K562 (cell line): ENCODE measurements at regions not wholly inside any gene's neighbourhood (a gene's known extent, or its start where the extent isn't known, plus 50 kb on each side); places are given as distances from the start of the nearest gene placed in this dataset.

Source experiments
- ATAC-seq: fragments of 200-7000 bp; cut with Tn5 transposase; 3 replicates; pipeline ENCODE4 v1.9.1; 2020; ENCODE audit warnings: moderate library complexity
- BruUV-seq: library from RNA; stranded (reverse); fragments of 400-500 nt; replicated peaks from 2 replicates; lab custom pipeline; 2021; lab: Mats Ljungman, UMichigan
- CTCF ChIA-PET: fragments of 300-600 bp; formaldehyde crosslinking; extraction: SDS; loops from one replicate; lab custom pipeline; 2021; ENCODE audit warnings: low intra/inter-chr PET ratio; lab: Yijun Ruan, JAX
- POLR2A ChIA-PET: fragments of 300-600, 350-650 bp; sonication (Branson Sonifier 250); formaldehyde crosslinking; extraction: SDS; loops from one replicate; lab custom pipeline; 2021; ENCODE audit warnings: antibody characterized with exemption, inconsistent platforms; lab: Yijun Ruan, JAX
- DNase-seq, 4 experiments: peaks; one replicate each; pipeline versions ENCODE4 v3.0.0 to v3.0.0-alpha.2; 2011 to 2018; ENCODE audit warnings: low spot score in 3 of 4, mixed read lengths in 3 of 4; ENCODE audit errors: extremely low read depth in 1 of 4
- FAIRE-seq: peaks from 2 replicates; lab custom pipeline; 2011; peaks lifted over from hg19 to GRCh38; lab: Jason Lieb, UNC
- H2AFZ ChIP-seq: 2 replicates; pipeline ENCODE4 v1.6.0; 2011; ENCODE audit warnings: low read depth, low read length, control low read depth, inconsistent platforms
- H3K27ac ChIP-seq: fragments of 200-600 bp; 3 replicates; pipeline ENCODE4 v1.8.0; 2011; ENCODE audit warnings: low read depth, mild to moderate bottlenecking, control low read depth, inconsistent platforms, low read length, moderate library complexity, mixed read lengths; ENCODE audit errors: extremely low read depth
- H3K27me3 ChIP-seq, 2 experiments: fragments of 300-600 bp in 1 of 2; 2 replicates in 1 of 2; 3 replicates in 1 of 2; pipeline versions ENCODE4 v1.6.0 to v1.8.0; 2011; ENCODE audit warnings: inconsistent platforms in 2 of 2, low read length in 2 of 2, mild to moderate bottlenecking in 1 of 2, mixed read lengths in 1 of 2, moderate library complexity in 1 of 2; ENCODE audit not compliant: control insufficient read depth in 2 of 2, insufficient read depth in 2 of 2
- H3K36me3 ChIP-seq: fragments of 300-600 bp; 3 replicates; pipeline ENCODE4 v1.8.0; 2011; ENCODE audit warnings: mild to moderate bottlenecking, low read length, inconsistent platforms; ENCODE audit not compliant: control insufficient read depth, insufficient read depth
- H3K4me1 ChIP-seq, 2 experiments: fragments of 200-600 bp in 1 of 2; replicated peaks in 1 of 2; 2 replicates in 1 of 2; 3 replicates in 1 of 2; pipeline versions ENCODE4 v1.5.1 to v1.8.0; 2011; ENCODE audit warnings: inconsistent platforms in 2 of 2, low read length in 2 of 2, mild to moderate bottlenecking in 1 of 2, mixed read lengths in 1 of 2, moderate library complexity in 1 of 2; ENCODE audit not compliant: control insufficient read depth in 2 of 2, insufficient read depth in 2 of 2
- H3K4me2 ChIP-seq: 2 replicates; pipeline ENCODE4 v1.6.1; 2011; ENCODE audit warnings: low read length, control low read depth, inconsistent platforms, mixed read lengths; ENCODE audit not compliant: insufficient read depth
- H3K4me3 ChIP-seq: fragments of 200-600 bp; sonication (generic), shearing (Covaris generic); 2 replicates; pipeline ENCODE4 v1.5.1; 2016; ENCODE audit warnings: control low read depth, inconsistent platforms
- H3K79me2 ChIP-seq: fragments of 200-600 bp; 3 replicates; pipeline ENCODE4 v1.8.0; 2011; ENCODE audit warnings: low read length, inconsistent platforms; ENCODE audit not compliant: control insufficient read depth, insufficient read depth
- H3K9ac ChIP-seq, 2 experiments: 2 replicates each; pipeline versions ENCODE4 v1.6.0 to v1.6.1; 2011; ENCODE audit warnings: low read depth in 2 of 2, low read length in 2 of 2, control low read depth in 1 of 2, inconsistent platforms in 1 of 2, mild to moderate bottlenecking in 1 of 2, mixed read lengths in 1 of 2; ENCODE audit not compliant: insufficient read depth in 1 of 2
- H3K9me1 ChIP-seq: one replicate; pipeline ENCODE4 v1.6.0; 2011; ENCODE audit warnings: inconsistent platforms, mild to moderate bottlenecking, low read length, moderate library complexity; ENCODE audit not compliant: control insufficient read depth, insufficient read depth
- H3K9me3 ChIP-seq: replicated peaks from 2 replicates; pipeline ENCODE4 v1.5.1; 2011; ENCODE audit warnings: low read depth, low read length, inconsistent platforms; ENCODE audit not compliant: control insufficient read depth, insufficient read depth
- H4K20me1 ChIP-seq: replicated peaks from 2 replicates; pipeline ENCODE4 v1.6.1; 2011; ENCODE audit warnings: low read length, inconsistent platforms, mixed read lengths; ENCODE audit not compliant: control insufficient read depth, insufficient read depth
- ATF6 ChIP-seq: sonication (generic); formaldehyde crosslinking; IDR thresholded peaks from 2 replicates; pipeline ENCODE4 v1.4.0; 2020; ENCODE audit warnings: mild to moderate bottlenecking, missing genetic modification reagents
- CHD2 ChIP-seq: IDR thresholded peaks from 2 replicates; pipeline ENCODE4 v1.6.1; 2011; ENCODE audit warnings: low read depth, low read length
- JUNB ChIP-seq: fragments of 450-650 bp; formaldehyde crosslinking; conservative IDR thresholded peaks from 2 replicates; pipeline ENCODE4 v1.4.0; 2020; ENCODE audit warnings: mild to moderate bottlenecking
- LCOR ChIP-seq: sonication (generic); formaldehyde crosslinking; IDR thresholded peaks from 2 replicates; pipeline ENCODE4 v1.8.0; 2022; ENCODE audit warnings: mild to moderate bottlenecking, missing genetic modification reagents
- MEF2A ChIP-seq: IDR thresholded peaks from 2 replicates; pipeline ENCODE4 v1.6.1; 2011; ENCODE audit warnings: low read depth, mild to moderate bottlenecking, low read length, moderate library complexity; ENCODE audit not compliant: control insufficient read depth
- NR4A1 ChIP-seq, 2 experiments: fragments of 250-450 bp in 1 of 2; fragments of 450-650 bp in 1 of 2; sonication (Bioruptor Pico) in 1 of 2; IDR thresholded peaks; 2 replicates each; pipeline versions ENCODE4 v1.4.0 to v1.6.1; 2016 to 2020; ENCODE audit warnings: mild to moderate bottlenecking in 2 of 2, missing compliant biosample characterization in 1 of 2, missing genetic modification characterization in 1 of 2, moderate library complexity in 1 of 2
- POU5F1 ChIP-seq: fragments of 150-350 bp; IDR thresholded peaks from 2 replicates; pipeline ENCODE4 v1.6.1; 2014; ENCODE audit warnings: borderline replicate concordance, low read length, low read depth, mild to moderate bottlenecking; ENCODE audit not compliant: partially characterized antibody
- SMAD2 ChIP-seq: fragments of 150-350 bp; IDR thresholded peaks from 2 replicates; pipeline ENCODE4 v1.6.1; 2014; ENCODE audit warnings: low read depth, mild to moderate bottlenecking, low read length
- ZNF655 ChIP-seq: fragments of 250-450 bp; sonication (Bioruptor Pico); IDR thresholded peaks from 2 replicates; pipeline ENCODE4 v1.5.0; 2021
- ZNF764 ChIP-seq: fragments of 250-450 bp; sonication (Bioruptor Pico); IDR thresholded peaks from 2 replicates; pipeline ENCODE4 v1.4.0; 2020; ENCODE audit warnings: low read depth, mild to moderate bottlenecking, moderate library complexity
- ZNF780A ChIP-seq: fragments of 250-450 bp; sonication (Bioruptor Pico); IDR thresholded peaks from 2 replicates; pipeline ENCODE4 v1.5.0; 2021; ENCODE audit warnings: mild to moderate bottlenecking
- WGBS: fragments of 100-300 bp; shearing (Covaris generic); methylation state at CpG from one replicate; pipeline ENCODE4 v1.1.6; 2016; ENCODE audit warnings: low coverage, mixed read lengths; ENCODE audit not compliant: insufficient coverage; ENCODE audit errors: missing lambda C conversion rate; 5-methylcytosine and 5-hydroxymethylcytosine counted together
- in situ Hi-C: fragments of 300-500 bp; cut with MboI; formaldehyde crosslinking; loops from 4 replicates; pipeline ENCODE4 v1.15.0; 2018; ENCODE audit warnings: inconsistent platforms, mixed read lengths
- intact Hi-C: fragments of 100-400 bp; cut with micrococcal nuclease; formaldehyde crosslinking; loops from 2 replicates; pipeline ENCODE4 v1.14.2; 2022
- TF ChIP-seq, protein P1 (sequence below): fragments of 250-450 bp; sonication (Bioruptor Pico); IDR thresholded peaks from 2 replicates; pipeline ENCODE4 v1.8.0; 2022; ENCODE audit warnings: moderate library complexity, mild to moderate bottlenecking, inconsistent platforms

- H3K36me3 ChIP-seq: no peaks in the 10 kb centered on the region
- no TSS peak for BruUV-seq
- WGBS: 0% methylated on average over 15 of the region's 17 CpGs
- DNase-seq (no peak), FAIRE-seq (no peak), ATAC-seq (no peak)
- no peak overlapping the region for H3K27ac ChIP-seq
- intact Hi-C loops (loop anchor here (10.0 kb wide), 1 partner anchor 474 kb away; the partner anchor contains the start of gene FOXF1), in situ Hi-C loops (loop anchor here (10.0 kb wide), 1 partner anchor 474 kb away; the partner anchor contains the start of gene FOXF1)
- peaks cover 12% of the 10 kb centered on the region; the same call in 1 of the 2 replicates for H4K20me1 ChIP-seq
- H3K4me1 ChIP-seq: no peaks in the 10 kb centered on the region; a peak in 2 of 5 replicates
- H3K9me1 ChIP-seq: no peaks in the 10 kb centered on the region
- peaks cover 24 to 66% of the 10 kb centered on the region in 2 experiments; a peak in 4 of 5 replicates for H3K27me3 ChIP-seq
- H3K4me3 ChIP-seq: no peak overlapping the region
- POLR2A ChIA-PET: no interaction called here
- H3K9me3 ChIP-seq: no peaks in the 10 kb centered on the region
- no peak overlapping the region for H2AFZ ChIP-seq
- CTCF ChIA-PET: no interaction called here
- H3K79me2 ChIP-seq: no peaks in the 10 kb centered on the region
- H3K4me2 ChIP-seq: no peak overlapping the region
- H3K9ac ChIP-seq: no peak overlapping the region
- TF ChIP-seq ZNF764 (CRISPR knock-in tag): no peak
- no peak for TF ChIP-seq JUNB (CRISPR knock-in tag)
- TF ChIP-seq LCOR (CRISPR knock-in tag): no peak
- no peak for TF ChIP-seq MEF2A
- no peak for TF ChIP-seq SMAD2
- no peak for TF ChIP-seq POU5F1
- TF ChIP-seq ZNF780A: no peak
- TF ChIP-seq NR4A1 (CRISPR knock-in tag; IDR thresholded peaks at IDR 0.05): no peak
- no peak for TF ChIP-seq NR4A1 (tag; IDR thresholded peaks at IDR 0.05)
- TF ChIP-seq ZNF655 (CRISPR knock-in tag): no peak
- no peak for TF ChIP-seq ATF6 (CRISPR knock-in tag)
- TF ChIP-seq, protein P1, sequence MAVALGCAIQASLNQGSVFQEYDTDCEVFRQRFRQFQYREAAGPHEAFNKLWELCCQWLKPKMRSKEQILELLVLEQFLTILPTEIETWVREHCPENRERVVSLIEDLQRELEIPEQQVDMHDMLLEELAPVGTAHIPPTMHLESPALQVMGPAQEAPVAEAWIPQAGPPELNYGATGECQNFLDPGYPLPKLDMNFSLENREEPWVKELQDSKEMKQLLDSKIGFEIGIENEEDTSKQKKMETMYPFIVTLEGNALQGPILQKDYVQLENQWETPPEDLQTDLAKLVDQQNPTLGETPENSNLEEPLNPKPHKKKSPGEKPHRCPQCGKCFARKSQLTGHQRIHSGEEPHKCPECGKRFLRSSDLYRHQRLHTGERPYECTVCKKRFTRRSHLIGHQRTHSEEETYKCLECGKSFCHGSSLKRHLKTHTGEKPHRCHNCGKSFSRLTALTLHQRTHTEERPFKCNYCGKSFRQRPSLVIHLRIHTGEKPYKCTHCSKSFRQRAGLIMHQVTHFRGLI (CRISPR knock-in tag): no peak
- no peak for TF ChIP-seq CHD2
Observed at GRCh38 chr16:86040496-86040895, 141.5 kb downstream of the IRF8 start.
